Activated CD4-positive, alpha-beta memory T cell treated with anti-CD3 and anti-CD28 coated beads, Interleukin-2, amount 10 ng/mL, durations not matched to agents 7 days and 5 days (primary cell): ENCODE measurements at regions not wholly inside any gene's neighbourhood (a gene's known extent, or its start where the extent isn't known, plus 50 kb on each side); places are given as distances from the start of the nearest gene placed in this dataset.
"Not testable (repeated sequence)": the region's sequence is repeated elsewhere in the genome, so short reads cannot be mapped to it uniquely, and the experiment has no call there.

Experiments used
- CTCF ChIA-PET: fragments of 350-600 bp; sonication (Branson Sonifier 250); formaldehyde crosslinking; loops from one replicate; lab custom pipeline; 2021; ENCODE audit warnings: antibody characterized with exemption, inconsistent platforms; lab: Charles Lee
- POLR2A ChIA-PET: fragments of 350-600 bp; sonication (Branson Sonifier 250); formaldehyde crosslinking; loops from one replicate; lab custom pipeline; 2021; ENCODE audit warnings: antibody characterized with exemption; lab: Charles Lee
- DNase-seq: peaks from one replicate; pipeline ENCODE4 v3.0.0-alpha.2; 2020
- H3K27ac Mint-ChIP-seq: one replicate; pipeline ENCODE4 v1.8.0; 2021; ENCODE audit warnings: mild to moderate bottlenecking, mixed read lengths
- H3K27me3 Mint-ChIP-seq: one replicate; pipeline ENCODE4 v1.8.0; 2021; ENCODE audit warnings: mixed read lengths
- H3K36me3 Mint-ChIP-seq: one replicate; pipeline ENCODE4 v1.8.0; 2021; ENCODE audit warnings: low read depth, mixed read lengths
- H3K4me1 Mint-ChIP-seq: one replicate; pipeline ENCODE4 v1.8.0; 2021; ENCODE audit warnings: mixed read lengths
- H3K4me3 Mint-ChIP-seq: one replicate; pipeline ENCODE4 v1.8.0; 2021; ENCODE audit warnings: mild to moderate bottlenecking, mixed read lengths
- H3K9me3 Mint-ChIP-seq: one replicate; pipeline ENCODE4 v1.8.0; 2021; ENCODE audit warnings: mixed read lengths

GRCh38 chr15:93359060-93359408 lies 270.0 kb upstream of the RGMA start:
- DNase-seq = no peak
- no peak overlapping the region for H3K4me3 Mint-ChIP-seq
- H3K27ac Mint-ChIP-seq = no peak overlapping the region
- ChIA-PET CTCF (no interaction called here), POLR2A (no interaction called here)
- peaks cover 1% of the 10 kb centered on the region for H3K27me3 Mint-ChIP-seq
- no peaks in the 10 kb centered on the region for H3K9me3 Mint-ChIP-seq
- no peaks in the 10 kb centered on the region for H3K36me3 Mint-ChIP-seq
- H3K4me1 Mint-ChIP-seq = no peaks in the 10 kb centered on the region

- Mint-ChIP-seq H3K4me3 (no peak overlapping the region), H3K36me3 (no peaks in the 10 kb centered on the region), H3K27me3 (peaks cover 1% of the 10 kb centered on the region), H3K4me1 (no peaks in the 10 kb centered on the region), H3K27ac (no peak overlapping the region), H3K9me3 (no peaks in the 10 kb centered on the region)
- DNase-seq = no peak
- ChIA-PET POLR2A (no interaction called here), CTCF (no interaction called here)
Observed at GRCh38 chr15:93358166-93359059, 269.4 kb upstream of the RGMA start.

GRCh38 chr15:93348711-93349545 lies 259.9 kb upstream of the RGMA start:
- no peak overlapping the region for H3K4me3 Mint-ChIP-seq
- no peaks in the 10 kb centered on the region for H3K4me1 Mint-ChIP-seq
- H3K36me3 Mint-ChIP-seq = no peaks in the 10 kb centered on the region
- POLR2A ChIA-PET = no interaction called here
- CTCF ChIA-PET = no interaction called here
- no peak overlapping the region for H3K27ac Mint-ChIP-seq
- H3K27me3 Mint-ChIP-seq = peaks cover 13% of the 10 kb centered on the region
- H3K9me3 Mint-ChIP-seq = no peaks in the 10 kb centered on the region
- DNase-seq = no peak

GRCh38 chr15:93347986-93348385 lies 259.0 kb upstream of the RGMA start:
- Mint-ChIP-seq H3K27me3 (peaks cover 15% of the 10 kb centered on the region), H3K27ac (no peak overlapping the region), H3K4me3 (no peak overlapping the region), H3K36me3 (no peaks in the 10 kb centered on the region), H3K9me3 (no peaks in the 10 kb centered on the region), H3K4me1 (no peaks in the 10 kb centered on the region)
- DNase-seq = no peak
- CTCF ChIA-PET = no interaction called here
- POLR2A ChIA-PET = no interaction called here

- Mint-ChIP-seq H3K4me1 (no peaks in the 10 kb centered on the region), H3K36me3 (no peaks in the 10 kb centered on the region), H3K9me3 (no peaks in the 10 kb centered on the region), H3K27me3 (peaks cover 20% of the 10 kb centered on the region), H3K4me3 (no peak overlapping the region), H3K27ac (no peak overlapping the region)
- ChIA-PET POLR2A (no interaction called here), CTCF (interaction anchor here (1.7 kb wide), 1 partner anchor 258 kb away, joined by 5 read pairs; no protein-coding TSS in a partner anchor)
- no peak for DNase-seq
Observed at GRCh38 chr15:93345981-93346380, 257.0 kb upstream of the RGMA start.

GRCh38 chr15:93343402-93343801 lies 254.4 kb upstream of the RGMA start:
- CTCF ChIA-PET, H3K4me1 Mint-ChIP-seq: not testable (repeated sequence)

GRCh38 chr15:93341164-93341563 lies 252.2 kb upstream of the RGMA start:
- Mint-ChIP-seq H3K4me1 (no peaks in the 10 kb centered on the region), H3K27ac (no peak overlapping the region), H3K9me3 (no peaks in the 10 kb centered on the region), H3K27me3 (peaks cover 8% of the 10 kb centered on the region), H3K4me3 (no peak overlapping the region), H3K36me3 (no peaks in the 10 kb centered on the region)
- POLR2A ChIA-PET = no interaction called here
- CTCF ChIA-PET = no interaction called here
- no peak for DNase-seq

More at GRCh38 chr15:93343402-93343801, 254.4 kb upstream of the RGMA start:
- H3K36me3 Mint-ChIP-seq, DNase-seq, H3K4me3 Mint-ChIP-seq, POLR2A ChIA-PET, H3K9me3 Mint-ChIP-seq, H3K27ac Mint-ChIP-seq: not testable (repeated sequence)
- peaks cover 17% of the 10 kb centered on the region for H3K27me3 Mint-ChIP-seq

GRCh38 chr15:93340406-93340805 lies 251.4 kb upstream of the RGMA start:
- no peaks in the 10 kb centered on the region for H3K36me3 Mint-ChIP-seq
- no peak for DNase-seq
- H3K27ac Mint-ChIP-seq = no peak overlapping the region
- POLR2A ChIA-PET = no interaction called here
- CTCF ChIA-PET = interaction anchor here (0.6 to 1.3 kb wide), 2 partner anchors 11 to 478 kb away, joined by 3 read pairs; no protein-coding TSS in a partner anchor
- H3K27me3 Mint-ChIP-seq = peaks cover 14% of the 10 kb centered on the region
- no peak overlapping the region for H3K4me3 Mint-ChIP-seq
- no peaks in the 10 kb centered on the region for H3K9me3 Mint-ChIP-seq
- no peaks in the 10 kb centered on the region for H3K4me1 Mint-ChIP-seq

GRCh38 chr15:93333796-93334195 lies 244.8 kb upstream of the RGMA start:
- CTCF ChIA-PET = interaction anchor here (1.2 kb wide), 1 partner anchor 245 kb away, joined by 3 read pairs; the partner anchor contains the start of gene RGMA
- POLR2A ChIA-PET = no interaction called here
- Mint-ChIP-seq H3K9me3 (no peaks in the 10 kb centered on the region), H3K4me1 (no peaks in the 10 kb centered on the region), H3K4me3 (no peak overlapping the region), H3K27me3 (peaks cover 31% of the 10 kb centered on the region), H3K27ac (no peak overlapping the region), H3K36me3 (no peaks in the 10 kb centered on the region)
- DNase-seq = no peak

GRCh38 chr15:93333126-93333525 lies 244.1 kb upstream of the RGMA start:
- DNase-seq, POLR2A ChIA-PET, H3K27ac Mint-ChIP-seq, H3K36me3 Mint-ChIP-seq, H3K4me3 Mint-ChIP-seq, H3K4me1 Mint-ChIP-seq, H3K9me3 Mint-ChIP-seq: not testable (repeated sequence)
- H3K27me3 Mint-ChIP-seq = peaks cover 31% of the 10 kb centered on the region
- CTCF ChIA-PET = interaction anchor here (1.2 kb wide), 1 partner anchor 245 kb away, joined by 3 read pairs; the partner anchor contains the start of gene RGMA

GRCh38 chr15:93332168-93332553 lies 243.2 kb upstream of the RGMA start:
- Mint-ChIP-seq H3K27ac (no peak overlapping the region), H3K27me3 (peaks cover 31% of the 10 kb centered on the region), H3K36me3 (no peaks in the 10 kb centered on the region), H3K4me1 (no peaks in the 10 kb centered on the region), H3K4me3 (no peak overlapping the region), H3K9me3 (no peaks in the 10 kb centered on the region)
- ChIA-PET POLR2A (no interaction called here), CTCF (no interaction called here)
- DNase-seq = no peak

GRCh38 chr15:93331545-93332167 lies 242.6 kb upstream of the RGMA start:
- H3K4me1 Mint-ChIP-seq = no peaks in the 10 kb centered on the region
- H3K27me3 Mint-ChIP-seq = peaks cover 31% of the 10 kb centered on the region
- DNase-seq = no peak
- no peaks in the 10 kb centered on the region for H3K9me3 Mint-ChIP-seq
- H3K36me3 Mint-ChIP-seq = no peaks in the 10 kb centered on the region
- no peak overlapping the region for H3K4me3 Mint-ChIP-seq
- ChIA-PET CTCF (no interaction called here), POLR2A (no interaction called here)
- H3K27ac Mint-ChIP-seq = no peak overlapping the region
